ENCODE measurements at regions not wholly inside any gene's neighbourhood (a gene's known extent, or its start where the extent isn't known, plus 50 kb on each side); places are given as distances from the start of the nearest gene placed in this dataset.

DNA sequence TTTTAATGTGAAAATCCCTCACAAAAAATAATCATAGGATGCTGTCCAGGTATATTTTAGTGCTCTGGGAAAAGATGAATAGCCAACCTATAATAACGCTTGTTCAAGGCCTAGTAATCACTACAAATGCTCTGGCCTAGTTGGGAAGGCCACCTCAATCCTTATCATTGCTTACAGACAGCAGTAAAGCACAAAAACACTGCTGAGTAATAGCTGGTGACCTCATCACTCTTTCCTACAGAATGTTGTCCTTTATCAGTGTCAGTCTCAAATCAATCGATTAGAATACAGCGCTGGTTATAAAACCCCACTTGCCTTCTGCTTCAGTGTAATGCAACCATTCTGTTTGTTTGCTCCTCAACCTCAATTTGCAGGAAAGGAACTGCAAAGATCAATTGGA lies 72.6 kb upstream of the STEAP1 start:
- TF ChIP-seq, protein P1, sequence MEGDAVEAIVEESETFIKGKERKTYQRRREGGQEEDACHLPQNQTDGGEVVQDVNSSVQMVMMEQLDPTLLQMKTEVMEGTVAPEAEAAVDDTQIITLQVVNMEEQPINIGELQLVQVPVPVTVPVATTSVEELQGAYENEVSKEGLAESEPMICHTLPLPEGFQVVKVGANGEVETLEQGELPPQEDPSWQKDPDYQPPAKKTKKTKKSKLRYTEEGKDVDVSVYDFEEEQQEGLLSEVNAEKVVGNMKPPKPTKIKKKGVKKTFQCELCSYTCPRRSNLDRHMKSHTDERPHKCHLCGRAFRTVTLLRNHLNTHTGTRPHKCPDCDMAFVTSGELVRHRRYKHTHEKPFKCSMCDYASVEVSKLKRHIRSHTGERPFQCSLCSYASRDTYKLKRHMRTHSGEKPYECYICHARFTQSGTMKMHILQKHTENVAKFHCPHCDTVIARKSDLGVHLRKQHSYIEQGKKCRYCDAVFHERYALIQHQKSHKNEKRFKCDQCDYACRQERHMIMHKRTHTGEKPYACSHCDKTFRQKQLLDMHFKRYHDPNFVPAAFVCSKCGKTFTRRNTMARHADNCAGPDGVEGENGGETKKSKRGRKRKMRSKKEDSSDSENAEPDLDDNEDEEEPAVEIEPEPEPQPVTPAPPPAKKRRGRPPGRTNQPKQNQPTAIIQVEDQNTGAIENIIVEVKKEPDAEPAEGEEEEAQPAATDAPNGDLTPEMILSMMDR (IDR thresholded peaks at IDR 0.05) = no peak
- no peak for TF ChIP-seq POLR2A (IDR thresholded peaks at IDR 0.05)
